HTR-8/SVneo (cell line): ENCODE measurements at regions not wholly inside any gene's neighbourhood (a gene's known extent, or its start where the extent isn't known, plus 50 kb on each side); places are given as distances from the start of the nearest gene placed in this dataset.

Experiments
- DNase-seq: peaks from one replicate; pipeline ENCODE4 v3.0.0; 2011; ENCODE audit warnings: low spot score, mixed read lengths; ENCODE audit not compliant: insufficient read length
- FAIRE-seq: peaks from 2 replicates; lab custom pipeline; 2011; peaks lifted over from hg19 to GRCh38; lab: Jason Lieb, UNC

DNA sequence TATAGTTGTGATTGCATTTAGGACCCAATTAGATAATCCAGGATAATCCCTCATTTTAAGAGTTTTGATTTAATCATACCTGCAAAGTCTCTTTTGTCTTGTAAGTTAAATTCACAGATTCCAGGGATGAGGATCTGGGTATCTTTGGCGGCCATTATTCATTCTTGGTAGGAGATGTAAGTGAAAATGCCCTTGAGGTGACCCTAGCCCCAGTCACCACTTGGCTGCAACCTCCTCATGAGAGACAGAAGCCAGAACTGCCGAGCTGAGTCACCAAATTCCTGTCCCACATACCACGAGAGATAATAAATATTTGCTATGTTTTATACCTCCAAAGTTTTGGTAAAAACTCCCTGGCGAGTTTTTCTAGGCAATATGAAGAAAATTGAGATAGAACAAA is 389.4 kb downstream of the RFC3 start:
- FAIRE-seq (no peak), DNase-seq (peak; percentile 52)

GRCh38 chr13:34207872-34208271 is 389.9 kb downstream of the RFC3 start:
- FAIRE-seq, result no peak
- no peak for DNase-seq

- FAIRE-seq, result no peak
- no peak for DNase-seq
Observed at GRCh38 chr13:34208336-34208735, 390.4 kb downstream of the RFC3 start.

- no peak for FAIRE-seq
- DNase-seq, result no peak
Observed at GRCh38 chr13:34210341-34210740, 392.4 kb downstream of the RFC3 start.

GRCh38 chr13:34214686-34215085 is 396.7 kb downstream of the RFC3 start:
- DNase-seq, result no peak
- FAIRE-seq, result no peak

GRCh38 chr13:34216256-34216655 is 398.3 kb downstream of the RFC3 start:
- FAIRE-seq, result no peak
- no peak for DNase-seq

GRCh38 chr13:34217343-34218025 is 399.5 kb downstream of the RFC3 start:
- FAIRE-seq, result no peak
- DNase-seq, result no peak

DNA sequence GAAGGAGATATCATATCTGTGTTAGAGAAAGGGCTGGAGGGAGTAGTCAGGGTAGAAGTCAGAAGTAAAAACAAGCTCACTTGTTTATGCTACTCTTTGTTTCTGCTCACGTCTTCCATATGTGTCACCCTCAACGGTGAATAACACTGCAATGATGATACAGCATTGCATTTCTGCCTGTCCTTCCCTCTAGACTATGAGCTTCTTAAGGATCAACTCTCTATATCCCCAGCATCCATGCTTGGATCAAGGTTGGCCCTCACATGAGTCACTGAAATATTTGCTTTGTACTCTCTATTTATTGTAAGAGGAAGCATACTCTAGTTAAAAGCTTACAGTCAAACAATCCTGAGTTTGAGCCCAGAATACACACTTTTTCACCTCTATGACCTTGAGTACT is 406.0 kb downstream of the RFC3 start:
- DNase-seq, result no peak

GRCh38 chr13:34224877-34225276 is 406.9 kb downstream of the RFC3 start:
- no peak for DNase-seq
- no peak for FAIRE-seq

More for the DNA sequence above, 406.0 kb downstream of the RFC3 start:
- no peak for FAIRE-seq

DNA sequence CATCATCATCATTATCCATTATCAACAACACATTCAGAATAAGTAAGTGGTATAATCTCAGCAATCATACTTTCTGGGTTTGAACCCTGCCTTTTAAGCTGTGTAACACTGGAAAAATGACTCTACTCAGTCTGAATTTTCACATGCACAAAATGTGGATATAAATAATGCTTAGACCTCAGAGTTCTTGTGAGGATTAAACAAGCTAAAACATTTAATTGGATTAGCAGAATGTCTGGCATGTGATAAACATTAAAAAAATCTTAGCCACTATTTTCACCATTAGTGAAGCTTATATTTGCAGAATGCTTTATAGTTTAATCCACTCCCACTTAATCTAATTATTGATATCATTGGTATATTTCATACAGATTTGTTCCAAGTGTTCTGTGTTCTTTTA is 412.3 kb downstream of the RFC3 start:
- DNase-seq (no peak), FAIRE-seq (no peak)

- DNase-seq, result no peak
- FAIRE-seq, result no peak
Observed at GRCh38 chr13:34241332-34241731, 423.4 kb downstream of the RFC3 start.

- FAIRE-seq (no peak), DNase-seq (no peak)
Observed at GRCh38 chr13:34243403-34243802, 425.5 kb downstream of the RFC3 start.

GRCh38 chr13:34246511-34246910 is 428.6 kb downstream of the RFC3 start:
- FAIRE-seq, result no peak
- DNase-seq, result no peak

DNA sequence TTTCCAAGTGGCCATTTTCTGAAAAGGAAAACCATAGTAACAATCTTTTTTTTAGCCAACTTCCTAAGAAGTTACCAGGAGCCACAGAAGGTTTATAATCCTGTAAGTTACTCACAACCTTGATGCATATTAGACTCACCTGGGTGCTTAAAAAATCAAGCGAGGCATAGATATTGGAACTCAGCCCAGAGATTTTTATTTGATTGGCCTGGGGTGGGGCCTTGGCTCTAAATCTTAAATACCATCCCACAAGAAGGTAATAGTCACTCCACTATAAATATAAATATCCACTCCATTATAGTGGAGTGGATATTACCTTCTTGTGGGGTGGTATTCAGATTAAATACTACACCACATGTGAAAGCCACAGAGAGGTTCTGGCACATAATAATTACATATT is 429.6 kb downstream of the RFC3 start:
- DNase-seq (no peak), FAIRE-seq (no peak)

- DNase-seq (no peak), FAIRE-seq (no peak)
Observed at GRCh38 chr13:34249546-34250039, 431.6 kb downstream of the RFC3 start.

DNA sequence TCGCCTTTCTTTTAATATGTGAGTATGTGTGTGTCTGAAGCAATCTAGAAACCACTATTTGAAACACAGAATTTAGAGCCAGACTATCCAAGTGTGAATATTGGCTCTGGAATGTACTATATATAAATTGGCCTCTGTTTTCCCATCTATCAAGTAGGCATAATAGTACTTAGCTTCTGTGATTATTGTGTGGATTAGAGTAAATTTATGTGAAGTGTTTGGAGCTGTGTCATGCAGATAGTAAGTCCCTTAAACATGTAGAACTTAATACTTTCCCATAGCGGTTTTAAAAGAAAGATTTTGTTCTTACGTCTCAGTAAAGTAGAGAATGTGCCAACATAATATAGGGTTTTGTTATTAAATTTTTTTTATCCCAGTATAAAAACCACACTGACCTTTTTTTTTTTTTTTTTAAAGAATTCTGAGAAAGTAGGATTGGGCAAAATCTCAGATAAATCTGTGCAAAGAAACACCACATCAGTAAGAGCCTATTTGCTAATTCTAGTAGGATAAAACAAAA is 432.3 kb downstream of the RFC3 start:
- FAIRE-seq (no peak), DNase-seq (no peak)

GRCh38 chr13:34254366-34254765 is 436.4 kb downstream of the RFC3 start:
- DNase-seq, result no peak
- no peak for FAIRE-seq

DNA sequence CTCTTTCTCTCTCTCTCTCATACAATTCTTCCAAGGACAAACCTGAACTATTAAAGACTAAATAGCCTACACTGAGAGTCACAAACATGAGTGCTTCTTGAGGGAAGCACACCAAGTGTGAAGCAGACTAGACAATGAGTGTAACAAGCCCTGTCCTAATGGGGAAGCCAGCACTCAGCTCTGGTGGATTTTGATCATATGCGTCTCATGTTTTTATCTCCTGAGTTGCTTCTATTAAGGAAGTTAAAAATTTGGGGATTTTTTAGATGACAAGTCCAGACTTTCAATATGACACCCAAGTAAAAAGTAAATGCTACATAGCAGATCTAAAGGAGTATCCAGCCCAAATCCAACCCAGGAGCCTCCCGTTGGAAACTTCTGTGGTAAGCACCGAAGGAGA is 437.8 kb downstream of the RFC3 start:
- no peak for DNase-seq
- no peak for FAIRE-seq

GRCh38 chr13:34256236-34256635 is 438.3 kb downstream of the RFC3 start:
- no peak for FAIRE-seq
- DNase-seq, result no peak

GRCh38 chr13:34257966-34258365 is 440.0 kb downstream of the RFC3 start:
- DNase-seq (no peak), FAIRE-seq (no peak)

- FAIRE-seq (no peak), DNase-seq (no peak)
Observed at GRCh38 chr13:34258646-34259386, 440.9 kb downstream of the RFC3 start.
